ENCODE measurements at regions not wholly inside any gene's neighbourhood (a gene's known extent, or its start where the extent isn't known, plus 50 kb on each side); places are given as distances from the start of the nearest gene placed in this dataset.

- TF ChIP-seq MAX (IDR thresholded peaks at IDR 0.05; ENCODE audit: low read depth) (no peak), CTCF (IDR thresholded peaks at IDR 0.05) (no peak), GABPA (IDR thresholded peaks at IDR 0.05; ENCODE audit: low read depth) (no peak), EZH2phosphoT487 (IDR thresholded peaks at IDR 0.05; ENCODE audit: borderline replicate concordance, low read depth) (no peak), JUND (IDR thresholded peaks at IDR 0.05) (no peak), EP300 (IDR thresholded peaks at IDR 0.05; ENCODE audit: borderline replicate concordance in 1 of 2, low read depth in 1 of 2, low read length in 1 of 2) (no peak), GATA2 (CRISPR knock-in tag; IDR thresholded peaks at IDR 0.05) (no peak), RFX5 (IDR thresholded peaks at IDR 0.05; ENCODE audit: low read length) (no peak)
Observed at GRCh38 chr7:123319911-123320310, 120.1 kb upstream of the SLC13A1 start.

Measured in SK-N-SH (cell line).